ENCODE measurements at regions not wholly inside any gene's neighbourhood (a gene's known extent, or its start where the extent isn't known, plus 50 kb on each side); places are given as distances from the start of the nearest gene placed in this dataset.

DNA sequence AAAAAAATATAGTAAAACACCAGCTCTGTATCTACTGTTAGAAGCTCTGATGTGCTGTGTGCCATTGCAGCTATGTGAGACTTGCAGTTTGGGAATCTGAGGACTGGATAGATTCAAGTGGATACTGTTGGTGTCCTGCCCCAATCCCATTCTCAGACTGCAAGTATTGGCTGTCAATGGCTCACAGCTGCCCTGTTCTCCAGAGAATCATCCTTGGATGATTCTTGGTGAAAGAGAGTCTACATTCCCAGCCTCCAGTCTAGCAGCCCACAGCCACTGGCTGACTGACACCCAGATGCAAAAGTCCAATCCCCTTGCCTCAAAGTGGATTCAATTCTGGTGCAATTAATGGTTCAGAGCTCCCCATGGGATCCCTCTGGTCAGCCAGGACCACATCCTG is 206.1 kb upstream of the MTNR1B start:
- Histone ChIP-seq H3K4me1 (no peaks in the 10 kb centered on the region), H3K4me3 (no peak overlapping the region), H3K9me3 (no peaks in the 10 kb centered on the region), H3K27me3 (no peaks in the 10 kb centered on the region), H3K27ac (no peak overlapping the region), H3K36me3 (no peaks in the 10 kb centered on the region)
- no peak for DNase-seq
- TF ChIP-seq POLR2A (IDR thresholded peaks at IDR 0.05): no peak
- TF ChIP-seq, protein P1, sequence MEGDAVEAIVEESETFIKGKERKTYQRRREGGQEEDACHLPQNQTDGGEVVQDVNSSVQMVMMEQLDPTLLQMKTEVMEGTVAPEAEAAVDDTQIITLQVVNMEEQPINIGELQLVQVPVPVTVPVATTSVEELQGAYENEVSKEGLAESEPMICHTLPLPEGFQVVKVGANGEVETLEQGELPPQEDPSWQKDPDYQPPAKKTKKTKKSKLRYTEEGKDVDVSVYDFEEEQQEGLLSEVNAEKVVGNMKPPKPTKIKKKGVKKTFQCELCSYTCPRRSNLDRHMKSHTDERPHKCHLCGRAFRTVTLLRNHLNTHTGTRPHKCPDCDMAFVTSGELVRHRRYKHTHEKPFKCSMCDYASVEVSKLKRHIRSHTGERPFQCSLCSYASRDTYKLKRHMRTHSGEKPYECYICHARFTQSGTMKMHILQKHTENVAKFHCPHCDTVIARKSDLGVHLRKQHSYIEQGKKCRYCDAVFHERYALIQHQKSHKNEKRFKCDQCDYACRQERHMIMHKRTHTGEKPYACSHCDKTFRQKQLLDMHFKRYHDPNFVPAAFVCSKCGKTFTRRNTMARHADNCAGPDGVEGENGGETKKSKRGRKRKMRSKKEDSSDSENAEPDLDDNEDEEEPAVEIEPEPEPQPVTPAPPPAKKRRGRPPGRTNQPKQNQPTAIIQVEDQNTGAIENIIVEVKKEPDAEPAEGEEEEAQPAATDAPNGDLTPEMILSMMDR (IDR thresholded peaks at IDR 0.05): no peak

DNA sequence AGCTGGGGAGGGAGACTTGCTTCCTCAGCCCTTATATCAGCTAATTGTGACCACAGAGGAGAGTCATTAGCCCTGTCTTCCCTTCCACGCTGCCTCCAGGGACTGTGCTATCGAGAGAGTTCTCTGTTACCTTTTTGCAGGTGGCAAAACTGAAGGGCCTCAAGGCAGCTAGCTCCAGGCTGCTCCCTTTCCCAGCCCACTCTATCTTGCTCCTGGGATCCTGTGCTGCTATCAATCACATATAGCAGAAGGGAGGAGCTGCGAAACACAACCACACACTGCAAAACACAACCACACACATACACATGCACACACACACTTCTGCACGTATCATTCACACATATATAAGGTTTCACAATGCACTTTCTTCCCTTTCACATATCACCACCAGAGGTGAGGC is 205.3 kb upstream of the MTNR1B start:
- Histone ChIP-seq H3K36me3 (no peaks in the 10 kb centered on the region), H3K9me3 (no peaks in the 10 kb centered on the region), H3K4me3 (no peak overlapping the region), H3K27ac (no peak overlapping the region), H3K27me3 (no peaks in the 10 kb centered on the region), H3K4me1 (no peaks in the 10 kb centered on the region)
- no peak for DNase-seq
- TF ChIP-seq POLR2A (IDR thresholded peaks at IDR 0.05): no peak
- TF ChIP-seq, protein P1 (IDR thresholded peaks at IDR 0.05): no peak

DNA sequence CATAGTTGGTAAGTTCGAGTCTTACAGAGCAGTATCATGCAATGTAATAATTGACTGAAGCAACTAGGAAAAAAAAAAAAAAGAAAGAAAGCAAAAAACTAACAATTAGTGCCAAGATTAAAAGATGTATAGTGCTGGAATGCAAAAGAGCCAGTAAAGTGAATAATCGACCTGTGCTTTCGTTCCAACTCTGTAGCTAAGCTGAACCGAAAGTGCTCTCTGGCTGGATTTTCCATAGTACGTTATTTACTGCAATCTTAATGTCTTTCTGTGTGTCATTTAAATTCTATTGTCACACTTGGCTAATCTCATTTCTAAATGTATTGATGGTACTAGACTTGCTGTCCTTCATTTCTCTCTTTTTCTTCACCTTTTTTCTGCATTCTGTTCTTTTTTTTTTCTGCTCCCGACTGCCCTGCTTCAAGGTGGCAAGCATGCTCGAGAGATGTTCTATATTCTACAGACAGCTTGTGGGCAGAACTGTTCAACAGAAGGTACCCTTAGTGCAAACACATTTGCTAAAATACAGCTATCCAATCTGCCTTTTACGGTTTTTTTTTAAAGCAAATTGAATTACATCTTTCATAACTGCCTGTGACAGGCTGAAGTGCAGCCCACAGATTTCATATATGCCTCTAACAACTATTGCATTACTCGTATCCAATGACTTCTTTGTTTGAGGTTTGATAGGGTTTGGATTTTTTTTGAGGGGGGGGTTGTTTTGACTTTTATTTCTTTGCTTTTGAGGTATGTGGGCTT is 204.2 kb upstream of the MTNR1B start:
- no peak overlapping the region for H3K27ac ChIP-seq
- H3K4me3 ChIP-seq: no peak overlapping the region
- no peaks in the 10 kb centered on the region for H3K9me3 ChIP-seq
- no peaks in the 10 kb centered on the region for H3K27me3 ChIP-seq
- H3K36me3 ChIP-seq: no peaks in the 10 kb centered on the region
- no peak for TF ChIP-seq POLR2A (IDR thresholded peaks at IDR 0.05)
- no peaks in the 10 kb centered on the region for H3K4me1 ChIP-seq
- no peak for DNase-seq

DNA sequence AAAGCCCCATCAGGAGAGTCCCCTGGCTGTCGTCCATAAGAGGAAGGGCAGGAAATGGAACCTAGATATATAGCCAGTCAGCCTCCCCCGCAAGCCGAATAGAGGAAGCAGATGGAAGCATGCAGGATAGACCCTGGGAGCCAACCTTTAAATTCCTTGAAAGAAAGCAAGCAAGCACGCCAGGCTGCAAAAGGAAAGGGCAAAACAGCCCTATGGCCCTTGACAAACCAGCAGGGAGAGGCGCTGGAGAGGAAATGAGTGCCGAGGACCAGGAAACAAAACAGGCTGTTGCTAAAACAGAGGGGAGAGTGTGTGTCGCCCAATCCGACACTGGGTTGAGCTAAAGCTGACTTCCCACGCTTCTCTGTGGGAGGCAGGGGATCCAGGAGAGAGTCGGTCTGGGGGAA is 203.5 kb upstream of the MTNR1B start:
- no peak for TF ChIP-seq POLR2A (IDR thresholded peaks at IDR 0.05)
- TF ChIP-seq, protein P1 (IDR thresholded peaks at IDR 0.05): no peak
- peak in 1 of 3 donors; percentile 45 for DNase-seq
- Histone ChIP-seq H3K27me3 (no peaks in the 10 kb centered on the region), H3K36me3 (no peaks in the 10 kb centered on the region), H3K4me1 (no peaks in the 10 kb centered on the region), H3K4me3 (peak overlapping the region in 2 of 4 donors; percentile 22 to 29), H3K9me3 (no peaks in the 10 kb centered on the region), H3K27ac (no peak overlapping the region)

DNA sequence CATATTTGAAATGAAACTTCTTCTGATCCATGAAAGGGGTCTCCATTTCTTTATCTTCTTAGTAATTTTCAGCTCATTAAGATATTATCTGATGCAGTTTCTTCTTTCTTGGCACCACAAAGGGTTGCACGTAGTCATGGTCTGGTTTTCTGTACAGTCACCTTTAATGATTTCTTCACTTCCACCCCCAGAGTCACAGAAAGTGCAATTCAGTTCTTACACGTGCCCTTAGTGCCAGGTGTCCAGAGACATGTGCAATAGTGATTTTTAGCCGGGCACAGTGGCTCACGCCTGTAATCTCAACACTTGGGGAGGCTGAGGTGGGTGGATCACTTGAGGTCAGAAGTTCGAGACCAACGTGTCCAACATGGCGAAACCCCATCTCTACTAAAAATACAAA is 202.8 kb upstream of the MTNR1B start:
- Histone ChIP-seq H3K27ac (no peak overlapping the region), H3K27me3 (no peaks in the 10 kb centered on the region), H3K9me3 (no peaks in the 10 kb centered on the region), H3K4me3 (no peak overlapping the region), H3K36me3 (no peaks in the 10 kb centered on the region), H3K4me1 (no peaks in the 10 kb centered on the region)
- no peak for TF ChIP-seq POLR2A (IDR thresholded peaks at IDR 0.05)
- DNase-seq: no peak

DNA sequence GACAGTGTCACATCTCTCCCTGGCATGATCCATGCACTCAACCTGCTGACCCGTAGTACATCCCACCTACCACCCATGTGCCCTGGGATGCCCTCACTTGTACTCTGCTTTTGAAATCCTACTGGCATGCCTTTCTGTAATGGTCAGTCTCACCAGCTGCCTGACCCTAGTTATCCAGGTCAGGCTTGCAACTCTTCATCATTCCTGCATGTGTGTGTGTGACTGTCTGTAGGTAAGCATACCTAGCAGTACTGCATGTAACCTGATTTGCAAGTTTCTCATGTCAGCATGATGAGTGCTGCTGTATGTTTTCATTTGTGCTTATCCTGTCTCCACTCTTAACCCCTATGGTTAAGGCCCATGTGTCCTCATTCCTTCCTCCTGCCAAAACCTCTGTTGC is 202.0 kb upstream of the MTNR1B start:
- TF ChIP-seq, protein P1 (IDR thresholded peaks at IDR 0.05): no peak
- no peak for TF ChIP-seq POLR2A (IDR thresholded peaks at IDR 0.05)
- Histone ChIP-seq H3K27ac (no peak overlapping the region), H3K4me1 (no peaks in the 10 kb centered on the region), H3K4me3 (no peak overlapping the region), H3K36me3 (no peaks in the 10 kb centered on the region), H3K9me3 (no peaks in the 10 kb centered on the region), H3K27me3 (no peaks in the 10 kb centered on the region)
- no peak for DNase-seq

Measured in Peyer's patch (tissue), 4 donors.